Epithelial cell of prostate (primary cell): ENCODE measurements at regions not wholly inside any gene's neighbourhood (a gene's known extent, or its start where the extent isn't known, plus 50 kb on each side); places are given as distances from the start of the nearest gene placed in this dataset.

Source experiments
- DNase-seq: peaks from one replicate; pipeline ENCODE4 v3.0.0-alpha.2; 2011; ENCODE audit warnings: low read depth, low spot score
- H3K27ac ChIP-seq: fragments of 450-650 bp; 2 replicates; pipeline ENCODE4 v1.5.1; 2017; ENCODE audit warnings: mild to moderate bottlenecking

DNA sequence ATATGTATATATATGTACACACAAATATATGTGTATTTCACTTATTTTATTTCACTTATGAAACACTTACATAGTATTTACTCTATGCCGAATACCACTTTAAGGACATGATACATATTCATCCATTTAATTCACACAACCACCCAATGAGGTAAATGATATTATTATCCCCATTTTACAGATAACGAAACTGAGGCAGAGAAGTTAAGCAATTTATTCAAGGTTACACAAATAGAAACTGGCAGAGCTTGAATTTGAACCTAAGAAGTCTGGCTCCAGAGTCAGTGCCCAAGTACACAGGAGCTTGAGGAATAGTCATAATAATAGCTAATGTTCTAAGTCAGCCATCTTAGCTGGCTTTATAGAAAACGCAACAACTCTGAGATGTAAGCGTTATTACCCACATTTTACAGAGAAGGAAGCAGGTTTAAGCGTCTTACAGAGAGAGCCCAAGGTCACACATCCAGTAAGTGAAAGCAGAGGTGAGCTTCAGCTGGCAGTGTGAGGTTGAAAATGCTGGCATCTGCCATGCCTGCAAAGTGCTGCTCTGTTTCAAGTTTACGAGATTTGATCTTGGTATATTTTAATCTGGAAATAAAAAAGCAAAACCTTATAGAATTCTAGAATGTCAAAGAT lies 326.9 kb downstream of the LPIN1 start:
- H3K27ac ChIP-seq: no peak overlapping the region
- no peak for DNase-seq

DNA sequence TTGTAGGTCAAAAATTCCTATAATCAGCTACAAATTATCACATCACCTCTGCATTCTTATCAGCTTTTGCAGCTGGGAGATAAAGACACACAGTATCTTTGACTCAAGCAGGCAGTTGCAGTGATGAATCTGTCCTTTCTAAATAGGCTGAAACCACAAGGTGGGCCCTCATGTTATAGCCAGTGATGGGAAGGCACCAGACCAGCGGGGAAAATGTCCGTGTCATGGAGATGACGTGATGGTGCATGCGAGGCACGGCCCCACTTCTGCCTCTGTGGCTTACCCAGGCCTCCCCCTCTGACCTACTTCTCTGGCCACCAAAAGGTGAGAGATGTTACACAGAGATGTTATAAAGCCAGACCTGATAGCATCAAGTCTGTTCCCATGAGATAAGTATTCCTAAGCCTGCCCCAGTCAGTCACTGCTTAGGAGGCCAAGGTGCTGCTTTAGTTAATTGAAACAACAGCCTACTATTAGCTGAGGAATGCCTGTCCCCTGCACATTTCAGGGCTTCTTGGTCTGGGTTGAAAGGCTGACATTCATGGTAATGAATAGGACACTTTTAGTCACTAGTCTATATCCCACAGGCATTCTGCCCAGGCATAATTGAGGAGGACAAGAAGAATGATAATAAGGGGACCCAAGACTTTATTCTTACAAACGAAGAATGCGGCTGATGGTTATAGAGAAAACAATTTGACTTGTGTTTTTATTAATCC lies 327.9 kb downstream of the LPIN1 start:
- DNase-seq: no peak
- H3K27ac ChIP-seq: no peak overlapping the region

DNA sequence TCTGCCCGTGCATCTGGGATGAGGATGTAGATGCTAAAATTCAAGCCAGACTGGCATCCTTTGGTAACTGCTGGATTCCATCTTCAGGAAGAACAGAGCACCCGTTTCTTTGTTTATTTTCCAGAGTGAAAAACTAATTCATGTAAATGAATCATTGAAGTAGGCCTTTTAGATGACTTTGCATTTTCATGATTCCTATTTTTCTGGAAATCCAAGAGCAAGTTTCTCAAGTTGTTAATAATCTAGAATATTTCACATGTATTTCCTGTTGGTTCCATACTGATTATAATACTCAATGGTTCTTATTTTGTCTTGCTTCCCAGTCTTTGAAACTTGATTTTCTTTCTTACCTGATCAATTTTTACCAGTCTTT lies 328.4 kb downstream of the LPIN1 start:
- H3K27ac ChIP-seq: no peak overlapping the region
- no peak for DNase-seq

DNA sequence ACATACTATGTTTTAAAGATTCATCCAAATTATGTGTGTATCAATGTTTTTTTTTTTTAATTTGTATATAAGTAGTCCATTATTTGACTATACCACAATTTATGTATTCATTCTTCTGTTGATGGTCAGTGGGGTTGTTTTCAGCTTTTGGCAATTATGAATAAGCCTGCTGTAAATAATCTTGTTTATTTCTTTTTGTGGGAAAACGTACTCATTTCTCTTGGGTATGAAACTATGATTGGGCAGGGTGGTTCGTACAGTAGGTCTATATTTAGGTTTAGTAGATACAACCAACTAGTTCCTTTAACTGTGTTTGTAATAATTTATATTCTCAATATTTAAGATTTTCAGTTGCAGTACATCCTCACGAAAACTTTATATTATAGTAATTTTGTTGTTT lies 329.2 kb downstream of the LPIN1 start:
- DNase-seq: no peak
- H3K27ac ChIP-seq: no peak overlapping the region

DNA sequence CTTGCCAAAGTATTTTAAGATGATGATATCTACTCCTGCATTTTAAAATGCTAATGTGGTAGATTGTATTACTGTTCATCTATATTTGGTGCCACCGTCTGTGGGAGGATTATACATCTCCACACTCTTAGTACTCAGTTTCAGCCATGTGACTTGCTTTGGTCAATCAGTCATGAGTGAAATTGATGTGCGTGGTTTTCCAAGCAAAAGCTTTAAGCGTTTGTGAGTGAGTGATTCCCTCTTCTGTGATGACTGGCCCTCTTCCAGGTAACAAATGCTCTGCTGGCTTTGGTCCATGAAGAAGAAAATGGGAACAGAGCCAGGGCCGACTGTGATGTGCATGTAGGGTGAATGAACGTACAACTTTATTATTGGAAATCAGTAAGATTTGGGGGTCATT lies 330.4 kb downstream of the LPIN1 start:
- DNase-seq: no peak
- H3K27ac ChIP-seq: no peak overlapping the region

DNA sequence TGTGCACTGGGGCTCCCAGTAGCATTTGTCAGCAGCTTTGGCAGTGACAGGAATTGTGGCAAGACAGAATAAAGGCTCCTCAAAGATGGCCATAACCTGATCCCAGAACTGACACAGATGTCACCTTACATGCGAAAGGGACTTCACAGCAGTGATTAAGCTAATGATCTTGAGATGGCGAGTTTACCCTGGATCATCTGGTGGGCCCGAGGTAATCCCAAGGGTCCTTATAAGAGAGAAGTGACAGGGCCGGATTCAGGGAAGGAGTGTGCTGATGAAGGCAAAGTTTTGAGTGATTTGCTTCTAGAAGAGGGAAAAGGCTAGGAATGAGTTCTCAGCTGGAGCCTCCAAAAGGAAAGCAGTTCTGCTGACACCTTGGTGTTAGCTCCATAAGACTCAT lies 333.9 kb downstream of the LPIN1 start:
- no peak for DNase-seq
- H3K27ac ChIP-seq: no peak overlapping the region

DNA sequence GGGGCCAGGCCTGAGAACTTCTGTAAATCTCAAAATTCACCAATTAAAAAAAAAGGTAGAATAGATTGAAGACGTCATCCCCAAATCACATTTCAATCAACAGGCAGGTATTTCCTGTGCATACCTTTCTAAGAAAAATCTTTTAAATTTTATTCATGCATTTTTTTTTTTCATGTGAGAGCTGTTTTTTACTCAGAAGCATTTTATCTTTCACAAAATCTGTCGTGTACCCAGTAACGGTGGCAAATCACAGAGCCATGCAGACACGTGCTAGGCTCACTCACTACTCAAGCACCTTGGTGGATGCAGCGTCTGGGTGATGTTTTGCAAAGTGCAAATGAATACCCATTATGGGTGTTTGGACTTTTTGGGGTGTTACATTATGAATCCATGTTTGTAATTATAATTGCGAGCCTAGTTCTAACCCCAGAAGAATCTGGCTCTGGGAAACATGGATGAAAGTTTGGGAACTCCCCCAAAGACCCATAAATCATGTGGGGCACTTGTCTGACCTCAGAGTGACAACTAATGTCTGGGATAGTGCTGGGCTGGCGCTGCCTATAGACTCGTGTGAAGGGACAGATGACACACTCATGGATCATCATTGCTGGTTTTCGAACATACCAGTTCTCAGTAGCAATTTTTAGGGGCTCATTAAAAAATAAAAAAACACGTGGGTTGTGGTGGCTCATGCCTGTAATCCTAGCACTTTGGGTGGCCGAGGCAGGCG lies 335.2 kb downstream of the LPIN1 start:
- H3K27ac ChIP-seq: no peak overlapping the region
- DNase-seq: no peak

DNA sequence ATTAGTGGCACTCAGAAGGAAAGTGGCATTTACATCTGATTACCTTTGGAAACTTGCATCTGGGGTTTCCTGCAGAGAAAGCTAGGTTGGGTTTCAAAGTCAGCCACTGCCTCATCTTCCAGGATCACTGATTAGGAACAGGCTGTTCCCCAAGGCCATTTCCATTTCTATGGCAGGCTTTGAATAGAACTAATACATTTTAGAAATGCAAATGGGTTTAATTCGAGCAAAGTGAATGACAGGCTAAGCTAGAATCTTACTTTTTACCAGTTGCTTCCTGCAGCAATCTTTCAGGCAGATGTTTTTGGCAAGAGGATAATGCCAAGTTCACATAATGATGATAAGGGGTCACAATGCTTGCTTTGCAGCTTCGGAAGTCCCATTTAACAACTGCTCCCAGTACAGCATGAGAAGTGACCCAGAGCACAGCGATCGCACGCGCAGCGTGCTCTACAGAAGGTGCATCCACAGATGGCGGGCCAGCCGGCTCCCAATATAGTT lies 336.7 kb downstream of the LPIN1 start:
- no peak overlapping the region for H3K27ac ChIP-seq
- no peak for DNase-seq

DNA sequence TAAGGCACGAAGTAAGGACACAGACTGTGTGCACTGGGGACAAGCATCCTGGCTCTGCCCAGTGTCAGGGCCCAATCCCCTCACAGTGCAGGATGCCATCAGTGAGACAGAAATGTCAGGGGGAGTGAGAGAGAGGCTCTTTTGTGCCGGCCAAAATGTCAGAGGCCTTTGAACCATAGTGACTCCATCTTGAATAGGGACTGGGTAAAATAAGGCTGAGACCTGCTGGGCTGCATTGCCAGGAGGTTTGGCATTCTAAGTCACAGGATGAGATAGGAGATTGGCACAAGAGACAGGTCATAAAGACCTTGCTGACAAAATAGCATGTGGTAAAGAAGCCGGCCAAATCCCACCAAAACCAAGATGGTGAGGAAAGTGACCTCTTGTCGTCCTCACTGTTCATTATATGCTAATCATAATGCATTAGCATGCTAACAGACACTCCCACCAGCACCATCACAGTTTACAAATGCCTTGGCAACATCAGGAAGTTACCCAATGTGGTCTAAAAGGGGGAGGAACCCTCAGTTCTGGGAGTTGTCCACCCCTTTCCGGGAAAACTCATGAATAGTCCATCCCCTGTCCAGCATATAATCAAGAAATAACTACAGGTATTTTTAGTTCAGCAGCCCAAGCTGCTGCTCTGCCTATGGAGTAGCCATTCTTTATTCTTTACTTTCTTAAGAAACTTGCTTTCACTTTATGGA lies 337.4 kb downstream of the LPIN1 start:
- no peak overlapping the region for H3K27ac ChIP-seq
- no peak for DNase-seq

DNA sequence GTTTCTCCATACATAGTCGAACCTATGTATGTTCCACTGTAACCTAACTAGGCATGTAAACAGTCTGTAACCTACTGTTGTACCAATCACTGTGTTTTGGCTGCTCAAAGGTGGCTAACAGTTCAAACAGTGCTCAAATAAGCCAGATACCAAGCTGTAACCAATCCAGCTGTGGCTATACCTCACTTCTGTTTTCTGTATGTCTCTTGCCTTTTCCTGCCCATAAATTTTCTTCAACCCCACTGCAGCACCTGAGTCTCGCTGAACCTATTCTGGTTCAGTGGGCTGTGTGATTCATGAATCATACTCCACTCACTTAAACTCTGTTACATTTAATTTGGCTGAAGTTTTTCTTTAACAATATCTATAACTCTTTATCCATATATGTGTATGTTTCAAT lies 340.7 kb downstream of the LPIN1 start:
- no peak overlapping the region for H3K27ac ChIP-seq
- DNase-seq: no peak

DNA sequence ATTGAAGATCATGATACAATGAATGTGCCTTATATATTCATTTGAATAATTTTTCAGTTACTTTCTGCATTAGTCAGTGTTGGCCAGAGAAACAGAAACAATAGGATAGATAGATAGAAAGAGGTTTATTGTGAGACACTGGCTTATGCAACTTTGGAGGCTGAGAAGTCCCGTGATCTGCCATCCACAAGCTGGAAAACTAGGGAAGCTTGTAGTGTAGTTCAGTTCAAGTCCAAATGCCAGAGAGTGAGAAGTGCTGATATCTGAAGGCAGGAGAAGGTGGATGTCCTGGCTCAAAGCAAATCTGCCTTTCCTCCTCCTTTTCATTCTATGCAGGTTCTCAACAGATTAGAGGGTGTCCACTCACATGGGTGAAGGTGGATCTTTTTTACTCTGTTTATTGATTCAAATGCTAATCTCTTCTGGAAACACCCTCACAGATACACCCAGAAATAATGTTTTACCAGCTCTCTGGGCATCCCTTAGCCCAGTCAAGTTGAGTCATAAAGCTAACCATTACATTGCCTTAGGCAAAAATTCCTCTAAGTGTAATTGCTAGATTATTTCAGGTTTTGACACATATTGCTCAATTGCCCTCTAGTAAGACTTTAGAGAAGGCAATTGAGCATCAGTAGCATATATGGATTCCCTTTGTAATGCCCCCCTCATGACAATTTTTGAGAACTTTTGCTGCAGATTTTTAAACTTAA lies 341.4 kb downstream of the LPIN1 start:
- peak; percentile 58 for DNase-seq

DNA sequence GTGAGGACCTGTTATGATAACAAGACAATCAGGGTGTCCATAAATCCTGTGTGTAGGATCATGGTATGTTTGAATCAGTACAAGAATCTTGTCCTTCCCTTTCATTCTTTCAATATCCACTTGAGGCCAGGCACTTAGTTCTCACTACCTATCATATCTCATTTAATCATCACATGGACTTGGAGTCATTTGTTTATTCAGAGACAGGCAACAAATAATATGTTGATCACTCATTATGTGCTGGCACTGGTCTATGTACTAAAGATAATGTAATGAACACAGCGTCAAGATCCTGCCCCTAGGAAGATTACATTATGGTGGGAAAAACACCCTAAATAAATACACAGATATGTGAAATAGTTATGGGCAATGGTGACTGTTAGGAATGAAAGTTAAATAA lies 342.6 kb downstream of the LPIN1 start:
- no peak overlapping the region for H3K27ac ChIP-seq
- DNase-seq: no peak

More for the DNA sequence above, 341.4 kb downstream of the LPIN1 start:
- H3K27ac ChIP-seq: peak overlapping the region; percentile 23

DNA sequence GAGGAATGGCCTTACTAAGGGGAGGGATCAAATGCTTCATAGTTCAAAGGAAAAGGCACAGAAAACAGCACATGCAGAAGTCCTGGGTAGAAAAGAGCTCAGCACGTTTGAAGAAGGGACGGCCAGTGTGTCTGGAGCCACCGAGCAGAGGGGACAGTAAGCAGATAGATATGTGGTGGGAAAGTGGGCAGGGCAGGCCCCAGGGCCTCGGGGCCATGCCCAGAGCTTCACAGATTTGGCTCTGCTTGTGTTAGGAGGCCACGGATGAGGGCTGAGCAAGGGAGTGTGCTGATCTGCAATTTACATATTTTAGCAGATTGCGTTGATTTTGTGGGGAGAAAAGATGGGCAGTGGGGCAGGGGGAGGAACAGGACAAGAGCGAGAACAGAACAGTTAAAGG lies 343.1 kb downstream of the LPIN1 start:
- no peak overlapping the region for H3K27ac ChIP-seq
- DNase-seq: no peak

DNA sequence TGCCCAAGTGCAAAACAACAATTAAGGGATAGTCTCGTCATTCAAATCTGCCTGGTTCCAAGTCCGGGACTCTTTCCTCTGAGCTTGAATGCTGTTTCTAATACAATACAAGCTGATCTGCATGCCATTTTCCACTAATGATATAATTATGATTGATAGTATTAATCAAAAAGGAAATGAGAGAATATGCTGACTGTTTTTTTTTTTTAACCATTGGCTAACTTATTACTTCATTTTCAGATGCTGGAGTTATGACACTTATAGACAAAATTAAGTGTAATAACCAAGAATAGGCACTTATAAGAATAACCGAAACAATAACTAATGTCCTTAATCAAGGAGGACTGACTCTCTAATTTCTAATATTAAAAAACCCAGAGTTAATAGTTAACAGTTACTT lies 343.6 kb downstream of the LPIN1 start:
- no peak for DNase-seq
- no peak overlapping the region for H3K27ac ChIP-seq

DNA sequence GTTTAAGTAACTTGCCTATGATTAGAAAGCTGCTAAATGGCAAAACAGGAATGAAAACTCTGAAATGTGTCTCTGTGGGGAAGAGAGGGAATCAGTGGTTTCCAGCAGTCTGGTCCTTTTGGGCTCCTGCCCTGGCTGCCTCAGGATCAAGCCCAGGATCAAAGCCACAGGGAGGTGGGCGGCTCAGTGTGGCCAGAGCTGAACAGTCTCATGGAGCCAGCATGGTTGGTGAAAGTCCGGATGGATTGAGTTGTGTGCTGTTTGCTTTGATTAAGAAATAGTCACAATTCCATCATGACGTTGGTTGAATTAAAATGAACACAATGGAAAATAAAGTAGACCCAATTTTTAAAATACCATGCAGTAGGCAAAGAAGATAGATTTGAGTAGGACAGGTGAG lies 344.2 kb downstream of the LPIN1 start:
- H3K27ac ChIP-seq: no peak overlapping the region
- no peak for DNase-seq

DNA sequence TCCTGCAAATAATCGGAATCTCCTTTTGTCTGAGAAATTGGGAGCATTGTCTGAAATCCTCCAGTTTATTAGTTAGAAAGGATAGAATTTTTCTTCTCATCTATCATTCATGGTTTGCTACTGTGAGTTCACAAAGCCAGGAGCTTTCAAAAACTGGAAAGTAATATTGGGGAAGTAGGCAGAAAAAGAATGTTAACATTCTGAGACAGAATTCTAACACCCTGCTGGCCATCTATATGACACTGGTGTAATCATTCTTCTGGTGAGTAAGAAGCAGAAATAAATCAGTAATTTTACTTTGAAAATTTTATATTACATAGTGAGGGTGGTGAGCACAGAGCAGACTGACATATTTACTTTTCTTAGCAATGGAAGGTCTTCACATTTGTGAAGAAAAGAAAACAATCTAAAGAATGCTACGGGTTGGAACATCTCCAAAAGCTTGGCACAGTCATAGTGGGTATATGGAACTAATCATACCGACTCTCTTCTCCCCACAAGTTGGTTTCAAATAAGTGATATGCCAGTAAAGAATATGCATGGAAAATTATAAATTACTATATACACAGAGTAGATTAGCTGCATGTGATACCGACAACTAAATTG lies 344.9 kb downstream of the LPIN1 start:
- H3K27ac ChIP-seq: no peak overlapping the region
- DNase-seq: no peak

DNA sequence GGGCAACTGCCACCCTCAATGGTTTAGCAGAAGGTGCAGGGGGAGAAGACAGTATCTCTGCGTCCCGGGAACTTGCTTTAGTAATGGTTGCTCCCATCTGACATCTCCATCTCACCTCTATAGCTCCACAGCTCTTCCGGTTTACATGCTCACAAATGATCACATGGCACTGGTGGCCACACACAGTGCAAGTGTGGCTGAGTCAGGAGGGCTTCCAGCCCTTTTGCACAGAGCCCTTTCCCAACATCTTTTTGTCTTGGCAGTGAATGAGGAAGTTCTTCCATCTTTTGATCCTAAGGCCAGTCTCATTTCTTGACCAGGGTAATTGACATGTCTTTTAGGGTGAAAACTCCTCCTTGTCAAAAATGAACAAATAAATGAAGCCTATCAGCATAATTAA lies 347.7 kb downstream of the LPIN1 start:
- no peak overlapping the region for H3K27ac ChIP-seq
- no peak for DNase-seq

DNA sequence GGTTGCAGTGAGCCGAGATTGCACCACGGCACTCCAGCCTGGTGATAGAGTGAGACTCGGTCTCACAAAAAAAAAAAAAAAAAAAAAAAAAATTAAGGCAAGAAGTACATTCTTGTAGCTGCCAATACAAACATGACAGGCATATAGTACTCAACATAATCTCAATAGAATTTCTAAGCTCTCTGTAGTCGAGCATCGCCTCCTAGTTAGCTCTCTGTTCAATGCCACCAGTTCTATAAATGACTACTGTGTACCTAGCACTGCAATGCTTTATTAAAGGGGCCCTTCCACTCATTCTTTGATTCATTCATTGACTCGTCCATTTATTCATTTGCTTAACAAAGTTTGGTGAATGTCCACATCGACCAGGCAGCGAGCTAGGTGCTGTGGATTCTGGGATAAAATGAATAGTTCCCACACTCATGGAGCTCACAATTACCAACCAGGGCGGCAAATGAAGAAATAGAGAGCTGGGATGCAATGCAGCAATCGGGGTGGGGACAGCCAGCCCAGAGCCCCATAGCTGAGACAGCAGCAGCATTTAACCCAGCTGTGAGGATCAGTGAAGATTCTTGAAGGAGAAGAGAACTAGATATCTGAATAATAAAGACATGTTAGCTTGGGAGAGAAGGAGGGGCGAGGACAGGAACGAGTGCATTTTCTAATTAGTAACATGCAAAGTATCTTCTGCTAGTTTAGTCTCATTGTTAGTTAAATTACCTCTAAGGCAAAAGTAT lies 349.8 kb downstream of the LPIN1 start:
- no peak for DNase-seq
- no peak overlapping the region for H3K27ac ChIP-seq

DNA sequence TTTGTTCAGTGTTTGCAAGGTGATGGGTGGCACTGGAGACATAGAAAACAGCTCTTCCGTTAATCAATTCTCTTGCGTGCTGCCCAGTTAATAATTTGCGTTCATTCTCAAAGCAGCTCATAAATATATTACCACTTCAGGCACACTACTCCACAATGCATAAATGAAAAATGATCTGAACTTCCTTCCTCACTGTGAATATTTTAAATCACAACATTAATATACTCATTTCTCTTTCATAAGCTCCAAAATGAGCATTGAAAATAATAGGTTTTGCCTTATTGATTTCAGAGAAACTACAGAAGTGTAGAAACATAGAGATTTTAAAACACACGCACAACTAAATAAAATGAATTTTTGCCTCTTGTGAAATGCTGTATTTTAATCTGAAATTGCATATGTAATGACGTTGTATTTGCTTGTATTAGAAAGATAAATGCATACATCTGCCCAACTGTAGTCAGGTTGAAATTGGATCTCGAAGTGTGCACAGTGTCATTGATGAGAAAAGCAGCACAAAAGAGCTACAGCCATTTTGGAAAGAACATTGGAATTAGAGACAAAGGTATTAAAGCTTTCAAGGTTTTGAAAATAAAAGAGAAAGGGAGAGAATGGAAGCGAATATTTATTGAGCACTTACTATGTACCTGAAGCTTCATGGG lies 350.5 kb downstream of the LPIN1 start:
- DNase-seq: no peak
- no peak overlapping the region for H3K27ac ChIP-seq
